NCI-H82 treated with DMSO at 0.1 percent for 48 hours (cell line): ENCODE measurements at regions not wholly inside any gene's neighbourhood (a gene's known extent, or its start where the extent isn't known, plus 50 kb on each side); places are given as distances from the start of the nearest gene placed in this dataset.

ENCODE experiments used
- DNase-seq: peaks from one replicate; lab custom pipeline; 2025; ENCODE audit not compliant: unreplicated experiment; lab: John Stamatoyannopoulos, UW

DNA sequence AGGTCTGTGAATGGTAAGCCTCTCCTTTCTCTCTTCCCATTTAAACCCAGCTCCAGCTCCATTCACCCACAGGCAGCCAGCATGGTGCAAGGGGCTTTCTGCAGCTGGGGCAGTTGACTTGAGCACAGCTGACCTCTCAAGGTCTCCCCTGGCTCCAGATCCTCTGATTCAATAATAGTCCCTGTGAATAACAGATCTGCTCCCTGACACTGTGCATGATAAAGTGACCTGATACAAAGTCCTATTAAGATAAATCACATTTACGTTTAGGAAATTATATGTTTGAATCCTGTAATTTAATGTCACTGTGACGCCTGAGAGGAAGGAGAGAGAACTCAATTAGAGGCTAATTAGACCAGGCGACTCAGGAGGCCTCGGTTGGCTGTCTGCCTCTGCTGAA, 540.4 kb upstream of the CDH11 start:
- DNase-seq = no peak

DNA sequence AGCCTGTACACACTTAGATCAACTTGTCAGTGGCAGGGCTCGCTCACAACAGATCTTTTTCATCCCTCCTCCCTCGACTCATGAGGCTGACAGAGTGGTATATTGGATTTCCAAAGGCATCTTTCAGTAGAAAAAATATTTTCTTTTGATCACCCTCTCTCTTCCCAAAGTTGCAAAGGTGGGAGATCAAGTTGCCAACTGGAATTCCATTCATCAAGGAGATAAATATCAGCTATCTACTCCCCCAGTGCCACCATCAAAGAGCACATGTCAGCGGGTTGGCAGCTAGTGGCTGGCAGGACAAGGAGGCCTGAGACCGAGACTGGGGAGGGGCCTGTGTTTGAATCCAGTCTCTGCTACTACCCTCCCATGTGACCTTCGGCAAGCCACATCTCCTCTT, 539.7 kb upstream of the CDH11 start:
- DNase-seq = no peak

DNA sequence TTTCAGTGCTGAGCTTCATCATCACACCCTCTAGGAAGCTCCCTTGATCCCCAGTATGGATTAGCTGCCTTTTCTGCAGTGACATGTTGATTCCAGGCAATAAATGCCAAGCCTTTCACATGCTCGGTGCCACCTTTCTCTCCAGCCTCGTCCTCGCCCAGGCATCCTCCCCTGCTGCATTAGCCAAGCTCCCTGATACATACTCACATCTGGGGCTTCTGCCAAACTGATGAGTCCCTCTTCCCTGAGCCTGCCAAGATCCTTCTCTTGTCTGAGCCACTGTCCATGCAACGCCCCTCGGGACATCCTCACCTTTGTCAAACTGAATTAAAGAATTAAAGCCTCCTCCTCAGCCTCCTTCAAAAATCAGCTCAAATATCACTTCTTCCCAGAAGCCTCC, 538.5 kb upstream of the CDH11 start:
- DNase-seq = no peak

DNA sequence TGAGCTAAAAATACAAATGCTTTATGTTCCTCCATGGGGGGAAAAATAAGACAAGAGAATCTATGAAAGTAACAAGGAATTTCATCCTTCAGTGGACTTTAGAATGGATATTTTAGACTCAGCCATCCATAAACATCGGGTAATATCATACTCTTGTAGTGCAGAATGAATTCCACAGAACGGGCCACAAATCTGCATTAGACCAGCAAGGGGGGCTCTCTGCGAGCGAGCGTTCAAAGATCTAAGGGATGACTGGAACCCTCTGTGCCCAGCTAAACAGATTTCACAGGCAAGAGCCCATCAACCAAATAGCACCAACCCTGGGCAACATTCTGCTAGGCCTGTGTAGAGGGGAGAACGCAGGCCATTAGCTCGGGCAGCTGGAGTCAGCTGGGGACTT, 537.9 kb upstream of the CDH11 start:
- DNase-seq = no peak

DNA sequence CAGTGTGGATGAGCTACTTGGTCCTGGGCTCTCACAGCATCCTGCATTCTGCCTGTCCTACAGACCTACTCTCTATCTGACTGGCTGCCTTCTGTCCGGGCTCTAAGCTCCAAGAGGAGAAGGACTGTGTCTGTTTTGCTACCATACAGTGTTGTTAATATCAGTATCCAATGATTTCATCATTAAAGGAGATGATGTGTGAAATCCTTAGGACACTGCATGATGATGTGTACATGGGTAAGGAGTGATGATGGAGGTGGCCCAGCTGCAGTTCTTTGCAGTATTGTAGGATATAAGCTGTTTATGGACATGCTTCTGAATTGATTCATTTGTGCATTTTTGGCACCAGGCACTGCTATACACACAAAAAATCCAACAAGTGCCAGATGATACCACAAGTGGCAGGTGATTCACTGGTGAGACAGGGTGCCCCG, 536.9 kb upstream of the CDH11 start:
- no peak for DNase-seq

DNA sequence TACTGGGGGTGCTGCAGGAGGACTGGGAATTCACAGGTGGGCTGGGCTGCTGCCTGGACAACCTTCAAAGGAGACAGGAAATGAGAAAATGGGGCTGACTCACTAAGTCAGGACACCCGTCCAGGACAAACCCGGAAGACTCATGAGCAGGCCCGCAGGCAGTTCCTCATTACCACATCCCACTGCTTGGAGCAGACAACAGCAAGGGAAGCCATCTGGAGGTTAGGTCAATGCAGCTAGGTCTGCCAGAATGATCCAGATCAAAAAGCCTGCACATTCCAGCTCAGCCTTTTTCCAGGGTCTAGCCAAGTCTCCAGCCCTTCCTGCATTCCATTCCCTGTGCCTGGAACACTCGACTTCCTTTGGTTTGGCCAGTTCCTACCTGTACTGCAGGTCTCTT, 536.5 kb upstream of the CDH11 start:
- no peak for DNase-seq

DNA sequence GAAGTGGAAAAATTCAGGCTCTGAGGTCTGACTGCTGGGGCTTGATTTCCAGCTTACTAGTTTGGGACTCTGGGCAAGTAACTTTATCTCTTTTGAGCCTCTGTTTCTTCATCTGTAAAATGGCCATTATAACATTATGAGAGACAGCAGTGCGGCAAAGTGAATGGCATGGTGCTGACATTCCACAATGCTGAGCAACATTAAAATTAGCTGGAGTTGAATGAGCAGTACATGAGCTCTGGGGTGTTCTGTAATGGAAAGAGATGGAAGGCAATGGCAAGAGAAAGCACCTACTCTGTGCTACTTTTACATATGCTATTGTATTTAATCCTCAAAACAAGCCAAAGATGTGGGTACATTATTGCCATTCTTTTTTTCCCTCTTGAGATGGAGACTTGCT, 535.7 kb upstream of the CDH11 start:
- no peak for DNase-seq

DNA sequence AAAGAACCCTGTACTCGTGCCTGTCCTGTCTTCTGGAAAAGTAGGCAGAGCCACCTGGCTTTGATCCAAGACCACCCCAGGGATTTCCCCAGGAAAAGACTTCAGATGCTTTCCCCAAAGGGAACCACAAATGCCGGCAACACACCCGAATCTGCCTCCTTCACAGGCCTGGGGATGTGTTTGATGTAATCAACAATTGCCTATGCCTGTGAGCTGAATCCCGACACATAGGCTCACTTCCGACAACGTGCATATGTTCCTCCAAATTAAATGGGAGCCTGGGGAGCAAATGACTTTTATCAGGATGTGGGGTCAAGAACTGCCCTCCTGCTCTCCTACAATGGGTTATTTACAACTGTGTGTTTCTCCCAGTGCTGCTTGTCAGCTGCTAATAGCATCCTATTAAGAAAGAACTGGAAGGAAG, 535.2 kb upstream of the CDH11 start:
- DNase-seq = no peak

DNA sequence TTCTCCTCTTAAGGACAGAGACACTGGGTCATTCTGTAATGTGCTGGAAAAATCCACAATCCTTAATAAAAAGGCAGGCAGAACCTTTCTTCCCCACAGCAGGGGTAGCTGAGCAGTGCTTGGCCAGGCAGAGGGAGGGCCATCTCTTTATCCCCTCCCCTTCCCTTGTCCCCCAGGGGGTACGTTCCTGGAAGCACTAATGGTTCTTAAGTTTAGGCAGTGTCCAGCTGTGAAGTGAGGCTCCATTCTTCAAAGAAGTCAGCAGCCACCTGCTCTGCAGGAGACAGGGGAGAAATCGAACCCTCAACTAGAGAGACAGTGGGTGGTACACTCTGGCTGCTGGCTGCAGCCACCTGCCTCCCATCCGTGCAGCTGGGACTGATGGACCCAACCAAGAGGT, 533.9 kb upstream of the CDH11 start:
- no peak for DNase-seq

DNA sequence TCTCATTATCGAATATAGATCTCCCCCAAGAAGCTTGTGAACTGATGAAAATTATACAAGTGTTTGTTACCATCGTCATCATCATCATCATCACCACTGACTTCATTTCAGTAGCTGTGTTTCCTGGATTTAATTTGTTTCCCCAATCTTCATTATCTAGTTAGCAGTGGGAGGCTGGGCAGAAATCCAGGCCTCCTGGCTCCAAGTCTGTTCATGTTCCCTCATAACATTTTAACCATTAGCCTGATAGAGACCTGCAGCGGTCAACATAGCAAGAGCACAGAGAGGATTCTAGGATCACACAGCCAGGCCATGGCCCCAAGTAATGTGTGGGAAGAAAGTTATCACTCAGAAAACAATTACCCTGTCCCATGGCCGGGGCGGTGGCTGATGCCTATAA, 526.2 kb upstream of the CDH11 start:
- no peak for DNase-seq

DNA sequence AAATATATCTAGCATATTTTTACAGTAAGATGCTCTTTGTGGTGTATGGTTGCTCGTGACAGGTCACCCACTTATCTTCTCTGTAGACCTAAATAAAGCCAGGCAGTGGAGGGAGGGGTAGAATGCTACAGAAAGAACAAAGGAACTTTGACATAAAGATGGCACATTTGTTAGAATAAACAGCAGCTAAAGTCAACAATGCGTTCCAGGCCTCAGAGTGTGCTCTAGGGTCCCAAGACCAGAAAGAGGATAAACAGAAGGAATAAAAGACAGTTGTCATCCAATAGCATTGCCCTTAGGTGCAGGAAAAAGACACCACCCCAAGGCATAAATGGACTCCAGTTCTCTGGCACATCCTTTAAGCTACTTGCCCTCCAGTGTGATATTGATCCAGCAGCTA, 523.0 kb upstream of the CDH11 start:
- DNase-seq = no peak

DNA sequence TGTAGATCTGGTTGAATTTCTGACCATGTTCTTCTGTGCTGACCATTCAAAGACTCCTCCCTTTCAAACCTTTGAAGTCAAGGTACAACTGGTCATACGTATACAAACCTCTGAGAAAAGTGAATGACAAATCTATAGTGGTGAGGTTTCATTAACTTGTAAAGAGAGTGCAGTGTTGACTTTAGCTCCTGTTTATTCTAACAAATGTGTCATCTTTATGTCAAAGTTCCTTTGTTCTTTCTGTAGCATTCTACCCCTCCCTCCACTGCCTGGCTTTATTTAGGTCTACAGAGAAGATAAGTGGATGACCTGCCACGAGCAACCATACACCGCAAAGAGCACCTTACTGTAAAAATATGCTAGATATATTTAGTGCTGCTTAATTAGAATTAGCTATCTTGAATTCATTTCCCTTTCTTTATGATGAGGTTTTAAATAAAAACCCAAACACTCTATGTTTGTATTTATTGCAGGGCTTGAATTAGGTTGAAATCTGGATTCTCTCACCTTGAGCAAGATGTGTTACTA, 520.0 kb upstream of the CDH11 start:
- DNase-seq = no peak

DNA sequence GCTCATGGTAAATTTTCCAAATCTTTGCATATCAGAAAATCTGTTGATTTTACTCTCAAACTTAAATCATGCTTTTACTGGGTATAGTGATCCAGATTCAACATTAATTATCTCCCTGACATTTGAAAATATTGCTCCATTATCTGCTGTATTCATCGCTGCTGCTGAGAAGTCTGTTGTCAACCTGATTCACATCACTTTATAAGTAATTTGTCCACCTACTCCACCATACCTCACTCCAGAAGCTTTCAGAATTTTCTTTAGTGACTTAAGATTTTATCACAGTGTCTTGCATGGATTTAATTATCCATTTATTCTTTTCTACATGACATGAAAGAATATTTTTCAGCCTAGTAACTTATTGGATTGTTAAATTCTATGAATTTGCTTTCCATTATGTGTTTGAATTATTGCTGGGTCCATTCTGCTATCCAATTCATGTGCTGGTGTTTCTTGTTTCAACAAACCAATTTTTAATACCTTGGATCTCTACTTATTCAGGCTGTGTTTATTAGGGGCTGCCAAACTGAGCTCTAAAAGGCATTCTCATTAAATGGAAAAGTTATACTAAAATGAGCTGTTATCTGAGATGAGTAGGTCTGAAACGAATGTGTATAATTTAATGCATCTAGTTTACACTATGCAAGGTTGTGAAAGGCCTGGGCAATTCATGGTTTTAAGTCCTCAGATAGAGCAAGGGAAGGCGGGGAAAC, 519.3 kb upstream of the CDH11 start:
- no peak for DNase-seq

DNA sequence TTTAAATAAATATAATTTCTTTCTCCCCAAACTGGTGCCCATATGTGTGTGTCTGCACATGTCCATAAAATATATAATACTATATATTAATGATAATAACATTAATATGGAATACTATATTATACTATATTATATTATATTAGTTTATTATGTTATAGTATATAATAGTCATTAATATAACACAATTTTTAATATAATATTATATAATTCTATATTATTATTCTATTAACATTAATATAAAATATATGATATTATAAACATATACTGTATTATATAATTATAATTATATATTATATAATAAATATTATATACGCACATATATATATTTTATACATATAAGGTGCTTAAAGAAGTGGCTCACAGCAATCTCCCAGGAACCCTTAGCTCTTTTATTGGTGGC, 513.0 kb upstream of the CDH11 start:
- no peak for DNase-seq

DNA sequence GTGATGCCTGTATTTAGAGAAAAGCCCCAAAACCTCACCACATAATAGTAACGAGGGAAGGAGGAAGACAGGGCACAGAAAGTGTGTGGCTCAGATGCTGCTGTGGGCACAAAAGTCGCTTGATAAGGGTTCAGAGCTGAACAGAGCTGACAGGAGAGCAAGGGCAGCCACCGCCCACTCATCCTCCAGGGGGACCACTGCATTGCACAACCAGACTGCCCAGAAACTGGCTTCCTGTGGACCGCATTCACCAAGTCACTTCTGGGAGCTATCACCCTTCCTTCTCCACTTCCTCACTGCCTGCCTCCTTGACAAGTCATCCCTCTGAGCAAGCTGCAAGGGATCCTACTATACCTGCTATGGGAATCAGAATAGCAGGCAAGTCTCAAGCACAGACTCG, 512.4 kb upstream of the CDH11 start:
- DNase-seq = no peak

DNA sequence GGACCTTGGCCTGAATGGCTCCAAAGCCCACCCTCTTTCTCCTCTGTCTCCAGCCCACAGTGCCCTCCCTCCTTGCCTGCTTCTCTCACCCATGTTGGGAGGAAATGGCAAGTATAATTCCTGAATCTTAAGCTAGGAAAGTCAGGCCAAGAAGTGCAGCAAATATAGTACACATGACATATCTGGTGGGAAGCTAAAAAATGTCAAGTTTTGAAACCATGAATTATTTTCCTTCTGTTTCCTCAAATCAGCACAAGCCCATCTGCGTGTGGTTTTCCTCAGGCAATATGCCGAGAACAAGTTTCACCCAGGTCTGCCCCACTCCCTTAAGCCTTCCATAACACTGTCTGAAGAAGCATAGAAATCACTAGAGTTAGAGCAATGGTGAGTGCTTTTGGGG, 502.8 kb upstream of the CDH11 start:
- no peak for DNase-seq

DNA sequence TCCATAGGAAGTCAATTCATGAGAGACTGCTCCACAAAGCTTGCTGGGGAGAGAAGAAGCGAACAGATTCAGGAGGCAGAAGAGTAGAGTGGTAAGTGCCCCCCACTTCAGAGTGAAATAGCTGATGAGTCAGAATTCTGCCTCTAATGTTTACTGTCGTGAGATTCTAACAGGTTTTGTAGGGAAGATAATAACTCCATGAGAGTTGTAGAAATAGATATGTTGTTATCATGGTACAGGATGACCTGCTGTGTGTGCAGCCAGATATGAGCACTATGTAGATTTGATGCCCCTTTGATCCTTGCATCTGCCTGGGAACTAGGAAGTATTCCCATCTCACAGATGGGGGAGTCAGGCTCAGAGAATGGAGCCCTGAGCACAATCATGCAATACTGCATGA, 502.4 kb upstream of the CDH11 start:
- no peak for DNase-seq

DNA sequence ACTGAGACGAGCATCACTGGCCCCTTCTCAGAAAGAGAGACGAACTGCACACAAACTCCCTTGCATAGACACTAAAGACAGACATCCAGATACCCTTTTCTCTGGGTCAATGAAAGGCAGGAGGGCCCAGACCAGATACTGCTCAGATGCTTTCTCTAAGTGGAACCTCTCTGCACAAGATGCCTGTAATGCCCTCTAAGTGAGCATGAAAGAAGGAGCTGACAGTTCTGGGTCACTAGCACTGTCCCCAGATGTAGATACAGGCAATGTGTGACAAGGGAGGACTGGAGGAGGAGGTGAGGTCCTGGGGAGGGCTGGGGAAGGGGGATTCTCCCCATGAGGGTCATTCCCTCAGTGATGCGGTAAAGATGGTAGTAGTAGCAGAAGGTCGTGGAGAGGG, 501.0 kb upstream of the CDH11 start:
- DNase-seq = no peak

DNA sequence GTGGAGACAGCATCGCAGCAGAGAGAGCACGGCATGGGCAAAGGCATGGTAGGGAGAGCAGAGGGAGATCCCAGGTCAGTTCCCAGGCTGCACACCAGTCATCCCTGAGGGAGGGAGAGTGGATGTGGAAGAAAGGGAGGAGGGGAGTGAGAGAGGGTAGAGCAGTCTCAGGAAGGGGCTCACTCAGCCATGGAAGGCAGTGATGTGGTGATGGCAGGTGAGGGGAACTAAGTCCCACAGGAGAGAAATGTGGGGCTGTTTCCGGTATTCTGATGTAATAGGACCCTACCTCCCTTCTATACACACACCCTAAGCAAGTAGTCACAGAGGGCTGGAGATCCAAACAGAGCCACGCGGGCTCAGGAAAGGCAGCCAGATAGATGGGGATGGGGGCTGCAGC, 500.3 kb upstream of the CDH11 start:
- no peak for DNase-seq

DNA sequence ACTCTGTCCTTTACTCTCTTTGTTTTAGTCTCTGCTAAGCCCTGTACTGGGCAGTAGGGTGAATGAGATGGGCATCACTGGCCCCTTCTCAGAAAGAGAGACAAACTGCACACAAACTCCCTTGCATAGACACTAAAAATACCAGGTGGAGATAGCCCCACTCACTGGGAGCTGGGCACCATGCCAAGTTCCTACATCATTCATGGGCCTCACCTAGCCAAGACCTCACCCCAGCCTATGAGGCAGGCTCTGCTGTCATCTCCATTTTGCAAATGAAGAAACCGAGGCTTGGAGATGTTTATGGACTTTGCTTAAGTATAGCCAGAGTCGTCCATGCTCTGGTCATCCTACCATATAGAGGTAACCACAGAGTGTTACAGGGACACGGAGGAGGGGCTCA, 499.8 kb upstream of the CDH11 start:
- DNase-seq = no peak

DNA sequence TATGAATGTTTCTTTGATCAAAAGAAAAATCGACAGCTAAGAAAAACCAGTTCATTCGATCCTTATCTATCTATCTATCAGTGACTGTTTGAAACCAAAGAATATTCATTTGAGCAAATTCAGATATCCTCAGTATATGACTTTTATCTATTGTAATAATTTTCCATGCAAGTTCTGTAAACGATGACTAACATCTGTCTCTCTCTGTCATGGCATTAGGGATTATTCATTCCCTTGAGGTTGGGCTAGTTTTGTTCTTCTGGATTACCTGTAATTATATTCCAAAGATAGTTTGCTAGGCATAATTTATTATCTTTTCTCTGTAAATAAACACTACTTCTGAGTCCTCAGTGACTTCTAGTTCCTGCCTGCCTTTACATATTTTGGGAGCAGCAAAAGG, 497.7 kb upstream of the CDH11 start:
- DNase-seq = no peak

DNA sequence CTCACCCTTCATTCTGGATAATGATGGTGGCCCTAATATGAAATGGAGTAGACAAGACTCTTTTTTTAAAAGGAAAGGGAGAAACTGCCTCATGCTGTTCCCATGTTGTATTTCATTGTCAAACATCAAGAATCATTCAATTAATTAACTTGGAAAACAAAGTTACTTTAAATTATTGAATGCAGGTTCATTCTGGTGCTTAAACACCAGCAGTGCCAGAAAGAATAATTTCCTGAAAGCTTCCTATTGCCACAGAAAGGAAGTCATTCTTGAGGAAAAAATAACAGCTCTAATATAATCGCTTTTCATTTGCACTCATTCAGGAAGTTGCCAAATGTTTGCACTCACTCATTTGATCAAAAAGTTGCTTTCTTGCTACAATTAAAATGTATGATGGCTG, 497.1 kb upstream of the CDH11 start:
- no peak for DNase-seq

DNA sequence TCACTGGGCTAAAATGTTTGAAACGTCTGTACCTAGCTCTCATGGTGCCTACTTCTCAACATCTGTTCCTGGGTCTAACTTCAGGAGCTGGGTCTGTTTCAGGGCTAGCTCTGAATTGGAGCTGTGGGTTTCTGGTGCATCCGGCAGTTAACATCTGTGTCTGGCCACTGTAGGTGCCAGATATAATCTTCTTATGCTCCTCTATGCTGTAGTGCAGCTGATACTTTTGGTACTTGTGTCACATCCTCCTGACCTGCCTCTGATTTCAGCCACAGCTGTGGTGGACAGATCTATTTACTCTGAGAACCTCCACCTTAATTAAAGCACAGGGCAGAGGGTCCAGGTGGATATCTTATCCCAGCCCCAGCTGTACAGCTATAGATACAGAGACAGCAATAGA, 496.5 kb upstream of the CDH11 start:
- peak; percentile 6 for DNase-seq
